Stimulated activated CD4-positive, alpha-beta T cell treated with anti-CD3 and anti-CD28 coated beads, Interleukin-1b, Interleukin-23, amount 100 ng/mL, for 24 hours (primary cell): ENCODE measurements at regions not wholly inside any gene's neighbourhood (a gene's known extent, or its start where the extent isn't known, plus 50 kb on each side); places are given as distances from the start of the nearest gene placed in this dataset.

ENCODE experiments used
- DNase-seq, 4 experiments: peaks; one replicate each; pipeline ENCODE4 v3.0.0-alpha.2; 2020; ENCODE audit warnings: low read depth in 4 of 4, low spot score in 1 of 4

- no peak for DNase-seq
These were observed 146.9 kb downstream of the CD47 start for GRCh38 chr3:107943786-107944523.

GRCh38 chr3:107942951-107943749 is 147.7 kb downstream of the CD47 start:
- DNase-seq = no peak

GRCh38 chr3:107942244-107942643 is 148.6 kb downstream of the CD47 start:
- peak in 1 of 4 experiments; percentile 18 for DNase-seq

- no peak for DNase-seq
These were observed 151.0 kb downstream of the CD47 start for GRCh38 chr3:107939691-107940442.

GRCh38 chr3:107938143-107938542 is 152.7 kb downstream of the CD47 start:
- no peak for DNase-seq

- no peak for DNase-seq
These were observed 156.0 kb downstream of the CD47 start for GRCh38 chr3:107934808-107935207.

- DNase-seq = no peak
These were observed 157.4 kb downstream of the CD47 start for GRCh38 chr3:107933450-107933849.

- DNase-seq = no peak
These were observed 159.5 kb downstream of the CD47 start for GRCh38 chr3:107931326-107931725.

GRCh38 chr3:107929088-107929487 is 161.7 kb downstream of the CD47 start:
- DNase-seq = no peak

- DNase-seq = no peak
These were observed 162.8 kb downstream of the CD47 start for GRCh38 chr3:107928084-107928445.

- peak; percentile 19 to 63 (median 52) for DNase-seq
These were observed 163.3 kb downstream of the CD47 start for GRCh38 chr3:107927361-107928083.

- no peak for DNase-seq
These were observed 165.0 kb downstream of the CD47 start for GRCh38 chr3:107925851-107926250.

- no peak for DNase-seq
These were observed 169.8 kb downstream of the CD47 start for GRCh38 chr3:107921038-107921437.

- no peak for DNase-seq
These were observed 170.3 kb downstream of the CD47 start for GRCh38 chr3:107920538-107920937.

- DNase-seq = no peak
These were observed 171.6 kb downstream of the CD47 start for GRCh38 chr3:107919239-107919638.

GRCh38 chr3:107916171-107916570 is 174.7 kb downstream of the CD47 start:
- no peak for DNase-seq

- no peak for DNase-seq
These were observed 175.1 kb downstream of the CD47 start for GRCh38 chr3:107915706-107916105.

- no peak for DNase-seq
These were observed 177.1 kb downstream of the CD47 start for GRCh38 chr3:107913701-107914100.

GRCh38 chr3:107911337-107912000 is 179.4 kb downstream of the CD47 start:
- DNase-seq = no peak

- DNase-seq = peak in 2 of 4 experiments; percentile 13 to 19
These were observed 180.0 kb downstream of the CD47 start for GRCh38 chr3:107910713-107911259.
